HG02981 (cell line): ENCODE measurements at regions not wholly inside any gene's neighbourhood (a gene's known extent, or its start where the extent isn't known, plus 50 kb on each side); places are given as distances from the start of the nearest gene placed in this dataset.
"Not testable (repeated sequence)": the region's sequence is repeated elsewhere in the genome, so short reads cannot be mapped to it uniquely, and the experiment has no call there.

Source experiments
- ATAC-seq: cut with Tn5 transposase; IDR thresholded peaks from one replicate; pipeline ENCODE4 v1.9.1; 2021; ENCODE audit warnings: mild to moderate bottlenecking, moderate library complexity; ENCODE audit not compliant: unreplicated experiment

DNA sequence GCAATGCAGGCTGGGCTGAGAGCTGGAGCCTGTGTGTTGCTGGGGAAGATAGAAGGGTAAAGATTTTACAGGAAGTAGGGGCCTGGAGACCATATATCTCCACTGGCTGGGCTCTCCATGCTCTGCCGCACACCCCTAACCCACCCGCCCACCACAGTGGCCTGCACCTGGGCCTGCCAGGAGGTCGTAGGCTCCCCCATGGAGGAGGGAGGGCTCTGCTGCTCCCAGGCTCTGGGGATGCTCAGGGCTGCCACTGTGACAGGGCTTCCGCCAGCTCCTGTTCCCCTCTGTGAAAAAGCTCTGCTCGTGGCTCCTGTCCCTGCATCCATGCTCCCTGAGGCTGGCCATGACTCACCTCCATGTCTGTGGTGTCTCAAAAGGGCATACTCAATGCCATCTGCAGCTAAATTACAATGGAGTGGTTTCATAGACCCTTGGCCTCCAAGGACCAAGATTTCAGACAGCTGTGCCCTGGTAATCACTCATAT is 106.0 kb downstream of the CXCL12 start:
- no peak for ATAC-seq

DNA sequence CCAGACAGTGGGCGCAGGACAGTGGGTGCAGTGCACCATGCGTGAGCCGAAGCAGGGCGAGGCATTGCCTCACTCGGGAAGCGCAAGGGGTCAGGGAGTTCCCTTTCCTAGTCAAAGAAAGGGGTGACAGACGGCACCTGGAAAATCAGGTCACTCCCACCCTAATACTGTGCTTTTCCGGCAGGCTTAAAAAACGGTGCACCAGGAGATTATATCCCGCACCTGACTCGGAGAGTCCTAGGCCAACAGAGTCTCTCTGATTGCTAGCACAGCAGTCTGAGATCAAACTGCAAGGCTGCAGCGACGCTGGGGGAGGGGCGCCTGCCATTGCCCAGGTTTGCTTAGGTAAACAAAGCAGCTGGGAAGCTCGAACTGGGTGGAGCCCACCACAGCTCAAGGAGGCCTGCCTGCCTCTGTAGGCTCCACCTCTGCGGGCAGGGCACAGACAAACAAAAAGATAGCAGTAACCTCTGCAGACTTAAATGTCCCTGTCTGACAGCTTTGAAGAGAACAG is 116.4 kb downstream of the CXCL12 start:
- ATAC-seq: not testable (repeated sequence)

DNA sequence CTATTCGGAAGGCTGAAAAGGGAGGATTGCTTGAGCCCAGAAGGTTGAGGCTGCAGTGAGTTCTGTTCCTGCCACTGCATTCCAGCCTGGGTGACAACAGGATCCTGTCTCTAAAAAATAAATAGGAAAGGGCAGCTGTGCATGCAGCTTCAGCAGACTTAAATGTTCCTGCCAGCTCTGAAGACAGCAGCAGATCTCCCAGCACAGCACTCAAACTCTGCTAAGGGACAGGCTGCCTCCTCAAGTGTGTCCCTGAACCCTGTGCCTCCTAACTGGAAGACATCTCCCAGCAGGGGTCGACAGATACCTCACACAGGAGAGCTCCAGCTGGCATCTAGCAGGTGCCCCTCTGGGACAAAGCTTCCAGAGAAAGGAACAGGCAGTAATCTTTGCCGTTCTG is 117.9 kb downstream of the CXCL12 start:
- ATAC-seq: no peak

DNA sequence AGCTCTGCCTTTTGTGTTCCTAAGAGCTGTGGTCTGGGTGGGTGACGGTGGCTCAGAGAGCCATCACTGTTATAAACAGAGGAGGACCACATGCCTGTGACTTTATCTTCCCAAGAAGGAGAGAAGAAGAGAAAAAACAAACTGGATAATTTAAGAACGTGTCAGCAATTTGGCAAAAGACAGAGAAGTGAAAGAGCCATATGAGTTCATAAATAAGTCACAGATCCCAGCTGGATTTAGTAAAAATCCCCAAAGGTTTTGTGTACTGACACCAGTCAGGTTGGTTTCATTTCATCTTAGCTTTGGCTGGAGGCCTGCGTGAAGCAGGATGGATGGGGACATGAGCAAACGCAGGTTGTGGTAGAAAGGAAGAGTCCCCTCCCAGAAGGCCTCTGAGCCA is 120.7 kb downstream of the CXCL12 start:
- no peak for ATAC-seq

DNA sequence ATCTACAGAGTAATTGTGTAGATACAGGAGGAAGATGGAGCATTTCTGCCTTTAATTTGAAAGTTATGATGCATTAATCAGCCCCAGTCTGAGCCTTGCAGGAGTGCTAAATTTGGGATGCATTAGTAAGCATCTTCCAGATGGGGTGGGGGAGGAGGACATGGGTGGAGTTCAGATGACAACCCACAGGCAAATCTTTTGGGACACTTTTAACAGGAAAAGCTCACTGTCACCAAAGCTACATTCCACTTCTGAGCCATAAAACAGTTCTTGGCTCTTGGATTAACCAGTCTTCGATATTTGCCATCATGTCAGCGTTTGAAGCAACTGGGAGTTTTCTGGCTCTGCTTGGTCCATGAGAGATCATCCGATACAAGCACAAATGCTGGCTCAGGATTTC is 121.1 kb downstream of the CXCL12 start:
- no peak for ATAC-seq

- no peak for ATAC-seq
Measured at GRCh38 chr10:44262551-44263251, 122.2 kb downstream of the CXCL12 start.

DNA sequence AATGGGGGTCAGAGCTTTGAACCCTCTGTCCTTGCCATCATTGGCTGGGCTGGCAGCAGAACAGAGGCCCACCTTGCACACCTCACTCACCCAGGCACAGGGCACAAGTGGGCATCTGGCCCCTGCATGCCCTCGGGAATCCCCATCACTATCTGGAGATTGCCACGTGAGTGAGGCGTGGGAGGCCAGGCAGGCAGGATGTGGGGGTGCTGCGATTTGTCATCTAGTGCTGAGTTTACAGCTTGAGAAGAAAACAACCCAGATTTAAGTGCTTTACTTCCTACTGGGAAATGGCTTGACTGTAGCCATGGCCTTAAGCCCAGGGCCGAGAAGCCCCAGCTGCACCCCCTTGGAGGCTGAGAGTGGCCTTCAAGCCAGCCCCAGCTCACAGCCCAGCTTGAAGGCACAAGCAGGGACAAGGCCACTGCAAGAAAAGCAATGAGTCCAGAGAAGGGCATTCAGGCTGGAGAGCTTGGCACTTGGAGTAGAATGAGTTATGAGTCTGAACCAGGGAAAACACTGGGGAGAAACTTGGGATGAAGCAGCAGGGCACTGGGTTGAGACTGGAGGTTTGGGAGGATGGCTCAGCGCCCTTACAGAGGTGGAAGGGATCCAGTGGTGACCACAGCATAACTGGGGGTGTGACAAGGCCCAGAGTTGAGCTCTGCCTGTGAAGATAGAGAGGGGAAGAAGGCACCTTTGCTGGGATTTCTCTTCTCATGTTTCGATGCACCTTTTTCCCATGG is 123.0 kb downstream of the CXCL12 start:
- no peak for ATAC-seq

GRCh38 chr10:44261296-44261695 is 123.6 kb downstream of the CXCL12 start:
- ATAC-seq: no peak

DNA sequence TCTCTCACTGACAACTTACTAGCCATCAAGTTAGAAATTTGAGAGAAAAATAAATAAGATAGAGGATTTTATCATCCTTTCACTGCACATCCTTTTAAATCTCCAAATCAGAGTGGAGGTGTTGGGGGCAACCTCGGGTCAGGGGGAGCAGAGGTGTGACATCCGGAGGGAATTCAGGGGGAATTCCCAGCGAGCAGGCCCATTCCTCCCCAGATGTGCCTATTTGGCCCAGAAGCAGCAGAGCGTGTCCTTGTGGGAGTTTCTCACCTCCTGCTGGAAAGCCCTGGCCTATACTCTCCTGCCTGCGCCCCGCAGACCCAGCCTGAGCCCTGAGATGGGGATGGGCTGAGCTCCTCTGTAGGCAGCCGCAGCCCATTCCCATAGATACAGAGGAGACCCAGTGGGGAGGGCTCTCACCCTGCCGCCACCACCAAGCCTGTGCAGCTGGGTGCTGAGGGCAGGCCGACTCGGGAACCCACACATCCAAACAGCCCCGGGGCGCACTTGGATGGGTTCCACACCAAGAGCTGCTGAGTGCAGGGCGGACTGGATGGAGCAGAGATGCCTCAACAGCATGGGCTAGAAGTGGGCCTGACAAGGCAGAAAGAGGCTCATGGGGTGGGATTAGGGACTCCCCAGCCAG is 124.5 kb downstream of the CXCL12 start:
- ATAC-seq: no peak

DNA sequence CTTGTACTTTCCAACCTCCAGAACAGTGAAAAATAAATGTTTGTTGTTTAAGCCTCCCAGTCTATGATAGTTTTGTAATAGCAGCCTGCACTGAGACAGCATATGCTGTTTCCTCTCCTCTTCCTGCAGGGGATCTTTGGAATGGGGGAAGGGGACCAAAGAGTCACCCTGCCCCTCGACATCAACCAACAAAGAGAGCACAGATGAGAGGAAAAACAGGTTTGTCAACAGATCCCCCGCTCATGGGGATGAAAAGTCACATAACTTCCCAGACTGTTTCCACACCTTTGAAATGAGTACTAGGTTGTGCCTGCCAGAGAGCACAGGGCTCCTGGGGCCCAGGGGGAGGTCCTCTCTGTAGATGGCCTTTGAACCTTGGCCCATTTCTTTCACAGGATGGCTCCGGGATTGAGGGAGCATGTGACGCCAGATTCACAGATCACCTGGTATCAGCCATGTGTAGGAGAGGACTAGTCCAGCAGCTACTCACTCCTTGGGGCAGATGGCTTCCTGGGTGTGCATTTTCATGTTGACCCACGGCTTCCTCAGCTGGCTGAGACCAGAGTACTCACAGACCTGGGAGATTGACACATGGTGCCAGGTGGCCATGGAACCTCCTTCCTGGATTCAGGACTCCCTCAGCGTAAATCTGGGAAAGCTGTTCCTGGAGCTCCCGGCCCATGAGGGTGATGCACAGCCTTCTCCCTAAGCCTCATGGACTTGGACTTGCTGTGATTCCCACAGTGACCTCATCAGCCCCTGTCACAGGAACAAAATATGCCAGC is 125.6 kb downstream of the CXCL12 start:
- ATAC-seq: no peak

DNA sequence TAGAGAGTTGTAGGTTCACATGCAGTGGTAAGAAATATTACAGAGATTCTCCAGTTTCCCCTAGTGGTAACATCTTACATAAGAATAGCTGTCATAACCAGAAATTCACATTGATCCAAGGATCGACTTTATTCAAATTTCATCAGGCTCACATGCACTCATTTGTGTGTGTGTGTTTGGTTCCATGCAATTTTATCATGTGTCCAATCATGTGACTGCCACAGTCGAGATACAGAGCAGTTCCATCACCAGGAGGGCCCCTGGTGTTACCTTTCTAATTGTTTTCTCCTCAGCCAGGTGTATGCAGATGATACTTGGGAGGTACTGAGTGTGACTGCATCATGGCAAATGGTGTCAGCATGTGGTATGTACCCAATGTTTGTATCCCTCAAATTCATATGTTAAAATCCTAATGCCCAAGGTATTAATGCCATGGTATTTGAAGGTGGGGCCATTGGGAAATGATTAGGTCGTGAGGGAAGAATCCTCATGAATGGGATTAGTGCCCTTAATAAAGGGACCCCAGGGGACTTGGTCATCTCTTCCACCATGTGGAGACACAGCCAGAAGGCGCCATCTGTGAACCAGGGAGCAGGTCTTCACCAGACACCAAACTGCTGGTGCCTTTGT is 126.3 kb downstream of the CXCL12 start:
- ATAC-seq: no peak

GRCh38 chr10:44258019-44258418 is 126.9 kb downstream of the CXCL12 start:
- ATAC-seq: no peak

GRCh38 chr10:44253769-44254462 is 131.0 kb downstream of the CXCL12 start:
- ATAC-seq: no peak

GRCh38 chr10:44252631-44253030 is 132.3 kb downstream of the CXCL12 start:
- ATAC-seq: not testable (repeated sequence)

- not testable (repeated sequence) for ATAC-seq
Measured at GRCh38 chr10:44249933-44250332, 135.0 kb downstream of the CXCL12 start.

GRCh38 chr10:44249490-44249889 is 135.4 kb downstream of the CXCL12 start:
- no peak for ATAC-seq

- not testable (repeated sequence) for ATAC-seq
Measured at GRCh38 chr10:44246700-44247099, 138.2 kb downstream of the CXCL12 start.

DNA sequence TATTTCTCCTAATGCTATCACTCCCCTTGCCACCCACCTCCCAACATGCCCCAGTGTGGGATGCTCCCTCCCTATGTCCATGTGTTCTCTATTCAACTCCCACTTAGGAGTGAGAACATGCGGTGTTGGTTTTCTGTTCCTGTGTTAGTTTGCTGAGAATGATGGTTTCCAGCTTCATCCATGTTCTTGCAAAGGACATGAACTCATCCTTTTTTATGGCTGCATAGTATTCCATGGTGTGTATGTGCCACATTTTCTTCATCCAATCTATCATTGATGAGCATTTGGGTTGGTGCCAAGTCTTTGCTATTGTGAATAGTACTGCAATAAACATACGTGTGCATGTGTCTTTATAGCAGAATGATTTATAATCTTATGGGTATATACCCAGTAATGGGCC is 138.6 kb downstream of the CXCL12 start:
- ATAC-seq: not testable (repeated sequence)

DNA sequence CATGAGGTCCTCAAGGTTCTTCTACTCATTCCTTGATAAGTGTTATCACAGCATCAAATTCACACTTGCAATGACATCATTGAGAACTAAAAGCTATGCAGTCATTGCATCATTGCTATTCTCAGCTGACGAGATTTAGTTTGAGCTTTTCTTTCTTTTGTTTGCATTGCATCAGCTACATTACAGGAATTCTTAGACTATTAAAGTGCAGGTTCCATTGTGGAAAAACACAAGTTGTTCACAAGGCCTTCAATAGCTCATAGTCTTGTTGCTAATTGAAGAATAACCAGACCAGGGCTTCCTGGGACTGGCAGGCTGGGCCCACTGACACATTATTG is 139.3 kb downstream of the CXCL12 start:
- ATAC-seq: no peak
